Glutamatergic neuron (in vitro differentiated cells): ENCODE measurements at regions not wholly inside any gene's neighbourhood (a gene's known extent, or its start where the extent isn't known, plus 50 kb on each side); places are given as distances from the start of the nearest gene placed in this dataset.

Source experiments
- DNase-seq: peaks from one replicate; pipeline ENCODE4 v3.0.0; 2022
- H3K27ac Mint-ChIP-seq: one replicate; pipeline ENCODE4 v1.8.0; 2020; ENCODE audit warnings: mild to moderate bottlenecking, mixed read lengths, inconsistent platforms; ENCODE audit not compliant: unreplicated experiment
- H3K27me3 Mint-ChIP-seq: one replicate; pipeline ENCODE4 v1.8.0; 2020; ENCODE audit warnings: mild to moderate bottlenecking, moderate library complexity, mixed read lengths, inconsistent platforms; ENCODE audit not compliant: unreplicated experiment
- H3K36me3 Mint-ChIP-seq: one replicate; pipeline ENCODE4 v1.8.0; 2020; ENCODE audit warnings: mild to moderate bottlenecking, mixed read lengths, inconsistent platforms; ENCODE audit not compliant: unreplicated experiment
- H3K4me1 Mint-ChIP-seq: one replicate; pipeline ENCODE4 v1.8.0; 2020; ENCODE audit warnings: mild to moderate bottlenecking, low read depth, mixed read lengths, inconsistent platforms; ENCODE audit not compliant: unreplicated experiment
- H3K4me3 Mint-ChIP-seq: one replicate; pipeline ENCODE4 v1.8.0; 2020; ENCODE audit warnings: mild to moderate bottlenecking, mixed read lengths, inconsistent platforms; ENCODE audit not compliant: unreplicated experiment
- H3K9me3 Mint-ChIP-seq: one replicate; pipeline ENCODE4 v1.8.0; 2020; ENCODE audit warnings: mild to moderate bottlenecking, moderate library complexity, mixed read lengths, inconsistent platforms; ENCODE audit not compliant: unreplicated experiment
- CTCF ChIP-seq: fragments of 200-600 bp; sonication (generic); IDR thresholded peaks from one replicate; pipeline ENCODE4 v1.5.0; 2021; ENCODE audit not compliant: partially characterized antibody, unreplicated experiment

DNA sequence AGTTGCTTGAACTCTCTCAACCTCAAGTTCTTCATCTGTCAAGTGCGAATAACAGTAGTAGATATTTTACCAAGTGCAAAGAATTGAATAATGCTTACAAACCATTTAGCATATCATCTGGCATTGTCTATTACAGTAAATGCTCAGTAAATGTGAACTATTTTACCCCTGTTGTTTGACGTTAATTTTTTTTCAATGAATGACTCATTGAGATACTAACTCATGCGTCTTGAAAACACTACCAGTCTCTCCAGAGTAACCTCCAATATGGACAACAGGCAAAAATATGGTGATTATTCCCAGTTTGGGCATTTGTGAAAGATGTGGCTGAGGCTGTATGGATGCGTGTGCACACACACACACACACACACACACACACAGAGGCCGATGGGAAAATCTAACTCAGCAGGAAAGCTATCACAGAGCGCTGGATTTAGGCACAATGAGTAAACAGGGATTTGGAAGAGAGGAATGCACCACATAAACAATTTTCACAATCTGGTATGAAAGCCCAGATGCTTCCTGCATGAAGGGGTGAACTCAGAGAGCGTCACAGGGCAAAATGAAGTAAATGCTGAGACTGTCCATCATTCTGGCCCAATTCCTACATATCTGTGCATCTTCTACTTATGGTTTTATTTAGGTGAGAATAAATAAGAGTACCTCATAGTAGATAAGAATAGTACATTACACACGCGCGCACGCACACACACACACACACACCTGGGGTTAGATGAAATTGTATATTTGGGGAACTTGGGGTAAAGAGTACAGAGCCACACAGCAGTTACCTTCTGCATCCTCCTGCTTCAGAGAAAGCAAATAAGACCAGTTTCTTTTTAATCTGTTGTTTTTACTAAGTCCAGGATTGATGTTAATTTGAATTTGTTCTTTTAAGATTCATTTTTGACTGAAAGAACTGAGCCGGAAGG, 128.7 kb downstream of the PALM2AKAP2 start:
- TF ChIP-seq CTCF = no peak
- Mint-ChIP-seq H3K27ac (no peak overlapping the region), H3K9me3 (no peaks in the 10 kb centered on the region), H3K36me3 (no peaks in the 10 kb centered on the region), H3K27me3 (no peaks in the 10 kb centered on the region), H3K4me3 (no peak overlapping the region), H3K4me1 (peaks cover 18% of the 10 kb centered on the region)
- DNase-seq = no peak

DNA sequence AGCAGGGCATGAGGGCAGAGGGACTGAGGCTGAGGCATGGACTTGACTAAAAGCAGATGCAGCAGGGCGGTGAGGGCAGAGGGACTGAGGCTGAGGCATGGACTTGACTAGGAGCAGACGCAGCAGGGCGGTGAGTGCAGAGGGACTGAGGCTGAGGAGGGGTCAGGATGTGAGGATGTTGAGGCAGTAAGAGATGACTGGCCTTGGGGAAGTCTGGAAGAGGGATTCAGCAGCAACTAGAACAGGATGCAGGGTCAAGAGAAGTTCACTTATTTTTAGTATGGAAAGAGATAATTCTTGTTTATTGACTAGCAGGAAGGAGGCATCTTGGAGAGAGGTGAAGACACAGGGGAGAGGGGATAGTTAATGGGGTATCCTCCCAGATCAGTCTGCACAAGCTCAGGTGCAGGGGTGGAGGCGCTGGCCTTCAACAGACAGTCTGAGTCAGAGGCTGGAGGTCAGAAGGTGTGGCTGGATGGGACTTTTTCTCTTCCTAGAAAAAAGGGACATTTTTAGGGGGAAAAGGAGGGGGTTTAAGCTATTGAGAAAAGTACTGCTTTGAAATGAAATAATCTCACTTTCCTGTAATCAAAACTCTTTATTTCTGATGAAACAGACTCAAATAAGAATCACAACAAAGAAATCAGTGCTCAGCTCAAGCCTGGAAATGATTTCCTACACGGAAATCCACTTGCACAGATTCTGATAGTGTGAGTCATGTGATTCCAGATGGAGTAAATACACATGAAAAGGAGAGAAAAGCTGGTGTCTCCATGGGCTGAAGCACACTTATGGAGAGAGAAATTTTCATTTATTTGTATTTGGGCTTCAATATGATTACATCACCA, 130.9 kb downstream of the PALM2AKAP2 start:
- Mint-ChIP-seq H3K4me1 (peaks cover 10% of the 10 kb centered on the region), H3K27me3 (no peaks in the 10 kb centered on the region), H3K27ac (no peak overlapping the region), H3K4me3 (no peak overlapping the region), H3K36me3 (no peaks in the 10 kb centered on the region), H3K9me3 (no peaks in the 10 kb centered on the region)
- no peak for TF ChIP-seq CTCF
- no peak for DNase-seq

GRCh38 chr9:109912082-109912582, 132.1 kb downstream of the PALM2AKAP2 start:
- Mint-ChIP-seq H3K4me3 (no peak overlapping the region), H3K36me3 (no peaks in the 10 kb centered on the region), H3K27me3 (no peaks in the 10 kb centered on the region), H3K4me1 (peaks cover 4% of the 10 kb centered on the region), H3K27ac (no peak overlapping the region), H3K9me3 (no peaks in the 10 kb centered on the region)
- TF ChIP-seq CTCF = no peak
- DNase-seq = no peak

GRCh38 chr9:109912726-109913460, 132.9 kb downstream of the PALM2AKAP2 start:
- Mint-ChIP-seq H3K36me3 (no peaks in the 10 kb centered on the region), H3K27me3 (no peaks in the 10 kb centered on the region), H3K4me3 (no peak overlapping the region), H3K9me3 (no peaks in the 10 kb centered on the region), H3K27ac (no peak overlapping the region), H3K4me1 (peaks cover 2% of the 10 kb centered on the region)
- no peak for DNase-seq
- no peak for TF ChIP-seq CTCF
